SU-DHL-6 (cell line): ENCODE measurements at regions not wholly inside any gene's neighbourhood (a gene's known extent, or its start where the extent isn't known, plus 50 kb on each side); places are given as distances from the start of the nearest gene placed in this dataset.
"Not testable (repeated sequence)": the region's sequence is repeated elsewhere in the genome, so short reads cannot be mapped to it uniquely, and the experiment has no call there.

Source experiments
- CTCF ChIP-seq: fragments of 200-600 bp; sonication (generic); IDR thresholded peaks from one replicate; pipeline ENCODE4 v1.5.1; 2017; ENCODE audit warnings: antibody characterized with exemption, mild to moderate bottlenecking, low read length, moderate library complexity; ENCODE audit not compliant: insufficient read depth, poor library complexity, severe bottlenecking
- EZH2phosphoT487 ChIP-seq: fragments of 200-600 bp; sonication (generic), shearing (Covaris generic); conservative IDR thresholded peaks from 2 replicates; pipeline ENCODE4 v1.6.1; 2018; ENCODE audit warnings: mild to moderate bottlenecking, antibody characterized with exemption, low read length, moderate library complexity, mixed read lengths

GRCh38 chr5:34192064-34192922 lies 149.3 kb upstream of the C1QTNF3 start:
- TF ChIP-seq CTCF, EZH2phosphoT487: not testable (repeated sequence)
